Endothelial cell of umbilical vein (primary cell): ENCODE measurements at regions not wholly inside any gene's neighbourhood (a gene's known extent, or its start where the extent isn't known, plus 50 kb on each side); places are given as distances from the start of the nearest gene placed in this dataset.
A peak's percentile ranks its signal among the peaks of the same experiment; 100 is the strongest.

ENCODE experiments used
- CTCF ChIP-seq, 2 donors: IDR thresholded peaks; 1 replicate in 1 of 2; 2 replicates in 1 of 2; pipeline ENCODE4 v1.5.1; 2011; ENCODE audit warnings: low read length in 2 of 2, mild to moderate bottlenecking in 2 of 2, moderate library complexity in 2 of 2, control low read depth in 1 of 2, inconsistent platforms in 1 of 2, low read depth in 1 of 2; ENCODE audit not compliant: insufficient read depth in 1 of 2; ENCODE audit errors: extremely low read depth in 1 of 2
- EZH2 ChIP-seq: IDR thresholded peaks from 2 replicates; pipeline ENCODE4 v1.6.1; 2012; ENCODE audit warnings: borderline replicate concordance, low read depth, mild to moderate bottlenecking, moderate library complexity, low read length, inconsistent platforms; ENCODE audit not compliant: severe bottlenecking
- FOS ChIP-seq: IDR thresholded peaks from 2 replicates; pipeline ENCODE4 v1.6.1; 2011; ENCODE audit warnings: mild to moderate bottlenecking, low read length, moderate library complexity, borderline replicate concordance; ENCODE audit not compliant: insufficient read depth
- GATA2 ChIP-seq: IDR thresholded peaks from 2 replicates; pipeline ENCODE4 v1.7.0; 2011; ENCODE audit warnings: low read depth, mild to moderate bottlenecking, moderate library complexity, mixed read lengths, low read length; ENCODE audit not compliant: insufficient read length, insufficient read depth
- JUN ChIP-seq: IDR thresholded peaks from 2 replicates; pipeline ENCODE4 v1.6.1; 2011; ENCODE audit warnings: borderline replicate concordance, low read depth; ENCODE audit not compliant: insufficient read length, insufficient read depth
- MAX ChIP-seq: IDR thresholded peaks from 2 replicates; pipeline ENCODE4 v1.6.1; 2011; ENCODE audit not compliant: insufficient read depth, insufficient read length
- MYC ChIP-seq: IDR thresholded peaks from one replicate; pipeline ENCODE4 v1.6.1; 2011; ENCODE audit warnings: mild to moderate bottlenecking, low read depth, low read length
- POLR2A ChIP-seq: IDR thresholded peaks from 2 replicates; pipeline ENCODE4 v1.6.1; 2012; ENCODE audit warnings: low read depth, mild to moderate bottlenecking, control low read depth, low read length
- POLR2AphosphoS5 ChIP-seq: IDR thresholded peaks from 2 replicates; pipeline ENCODE4 v1.6.1; 2012; ENCODE audit warnings: low read depth, mild to moderate bottlenecking, control low read depth, low read length, moderate library complexity; ENCODE audit not compliant: insufficient read depth

- no peak for TF ChIP-seq CTCF (IDR thresholded peaks at IDR 0.05; ENCODE audit: extremely low read depth in 1 of 2, insufficient read depth in 1 of 2, low read depth in 1 of 2, low read length in 2 of 2)
- no peak for TF ChIP-seq GATA2
- TF ChIP-seq EZH2 = no peak
- TF ChIP-seq POLR2A = no peak
- no peak for TF ChIP-seq MAX
- no peak for TF ChIP-seq POLR2AphosphoS5
- no peak for TF ChIP-seq JUN
- peak; percentile 46 for TF ChIP-seq FOS
- TF ChIP-seq MYC = no peak
These were observed 53.2 kb upstream of the RBSN start for GRCh38 chr3:15152184-15152583.
